ENCODE measurements at regions not wholly inside any gene's neighbourhood (a gene's known extent, or its start where the extent isn't known, plus 50 kb on each side); places are given as distances from the start of the nearest gene placed in this dataset.

GRCh38 chr9:84136119-84136868 lies 155.7 kb downstream of the RMI1 start:
- DNase-seq = no peak

GRCh38 chr9:84137968-84138367 lies 157.4 kb downstream of the RMI1 start:
- DNase-seq = no peak

- DNase-seq = no peak
Observed at GRCh38 chr9:84138541-84138940, 157.9 kb downstream of the RMI1 start.

GRCh38 chr9:84139296-84140070 lies 158.9 kb downstream of the RMI1 start:
- DNase-seq = no peak

GRCh38 chr9:84140535-84141101 lies 160.0 kb downstream of the RMI1 start:
- peak in 1 of 2 experiments; percentile 4 for DNase-seq

- DNase-seq = no peak
Observed at GRCh38 chr9:84141741-84142370, 161.3 kb downstream of the RMI1 start.

GRCh38 chr9:84145031-84145430 lies 164.4 kb downstream of the RMI1 start:
- DNase-seq = no peak

- DNase-seq = no peak
Observed at GRCh38 chr9:84145780-84146179, 165.2 kb downstream of the RMI1 start.

- DNase-seq = no peak
Observed at GRCh38 chr9:84146893-84147710, 166.5 kb downstream of the RMI1 start.

GRCh38 chr9:84151236-84151635 lies 170.6 kb downstream of the RMI1 start:
- no peak for DNase-seq

GRCh38 chr9:84151640-84152039 lies 171.0 kb downstream of the RMI1 start:
- no peak for DNase-seq

- no peak for DNase-seq
Observed at GRCh38 chr9:84152204-84152603, 171.6 kb downstream of the RMI1 start.

GRCh38 chr9:84153885-84154284 lies 173.3 kb downstream of the RMI1 start:
- no peak for DNase-seq

GRCh38 chr9:84154320-84154719 lies 173.7 kb downstream of the RMI1 start:
- no peak for DNase-seq

- DNase-seq = no peak
Observed at GRCh38 chr9:84163052-84163650, 177.4 kb downstream of the SLC28A3 start.

GRCh38 chr9:84166891-84167290 lies 173.7 kb downstream of the SLC28A3 start:
- DNase-seq = no peak

- DNase-seq = no peak
Observed at GRCh38 chr9:84169240-84169639, 171.3 kb downstream of the SLC28A3 start.

- no peak for DNase-seq
Observed at GRCh38 chr9:84170521-84171141, 169.9 kb downstream of the SLC28A3 start.

- DNase-seq = no peak
Observed at GRCh38 chr9:84173961-84174360, 166.6 kb downstream of the SLC28A3 start.

GRCh38 chr9:84174486-84174885 lies 166.1 kb downstream of the SLC28A3 start:
- DNase-seq = no peak

- DNase-seq = no peak
Observed at GRCh38 chr9:84177407-84177806, 163.2 kb downstream of the SLC28A3 start.

- DNase-seq = no peak
Observed at GRCh38 chr9:84179531-84179930, 161.0 kb downstream of the SLC28A3 start.
